ENCODE measurements at regions not wholly inside any gene's neighbourhood (a gene's known extent, or its start where the extent isn't known, plus 50 kb on each side); places are given as distances from the start of the nearest gene placed in this dataset.
"Not testable (repeated sequence)": the region's sequence is repeated elsewhere in the genome, so short reads cannot be mapped to it uniquely, and the experiment has no call there.

DNA sequence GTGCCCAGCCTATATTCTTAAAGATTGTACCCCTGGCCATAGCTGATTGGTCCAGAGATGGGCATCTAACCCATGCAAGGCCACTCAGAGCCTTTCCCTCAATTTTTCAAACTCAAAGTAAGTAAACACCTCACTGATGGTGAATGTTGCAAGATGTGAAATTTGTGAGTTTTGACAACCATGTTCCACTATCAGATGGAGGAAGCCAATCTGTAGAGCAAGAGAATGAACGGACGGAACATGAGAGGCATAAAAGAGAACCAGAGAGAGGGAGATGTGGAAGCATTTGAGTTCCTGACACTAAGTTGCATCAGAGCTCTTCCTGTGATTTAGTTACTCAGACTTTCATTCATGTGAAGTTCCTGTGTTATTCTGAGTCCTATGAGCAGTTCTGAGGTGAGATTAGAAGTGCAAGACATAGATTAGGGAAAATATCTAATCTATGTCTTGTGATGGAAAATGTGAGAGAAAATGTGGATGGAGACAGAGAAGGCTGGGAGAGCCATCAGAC, 73.3 kb downstream of the PRSS23 start:
- H3K27me3 ChIP-seq (ENCODE audit: low read depth): no peaks in the 10 kb centered on the region
- no peak overlapping the region for H3K4me3 ChIP-seq
- intact Hi-C loops (cut with micrococcal nuclease): loop anchor here (5.0 kb wide), 1 partner anchor 44 kb away; no protein-coding TSS in a partner anchor
- no peak for DNase-seq
- no peaks in the 10 kb centered on the region for H3K9me3 ChIP-seq (replicated peaks)
- no peak overlapping the region for H3K27ac ChIP-seq (replicated peaks)
- H3K36me3 ChIP-seq: no peaks in the 10 kb centered on the region
- TF ChIP-seq, protein P1, sequence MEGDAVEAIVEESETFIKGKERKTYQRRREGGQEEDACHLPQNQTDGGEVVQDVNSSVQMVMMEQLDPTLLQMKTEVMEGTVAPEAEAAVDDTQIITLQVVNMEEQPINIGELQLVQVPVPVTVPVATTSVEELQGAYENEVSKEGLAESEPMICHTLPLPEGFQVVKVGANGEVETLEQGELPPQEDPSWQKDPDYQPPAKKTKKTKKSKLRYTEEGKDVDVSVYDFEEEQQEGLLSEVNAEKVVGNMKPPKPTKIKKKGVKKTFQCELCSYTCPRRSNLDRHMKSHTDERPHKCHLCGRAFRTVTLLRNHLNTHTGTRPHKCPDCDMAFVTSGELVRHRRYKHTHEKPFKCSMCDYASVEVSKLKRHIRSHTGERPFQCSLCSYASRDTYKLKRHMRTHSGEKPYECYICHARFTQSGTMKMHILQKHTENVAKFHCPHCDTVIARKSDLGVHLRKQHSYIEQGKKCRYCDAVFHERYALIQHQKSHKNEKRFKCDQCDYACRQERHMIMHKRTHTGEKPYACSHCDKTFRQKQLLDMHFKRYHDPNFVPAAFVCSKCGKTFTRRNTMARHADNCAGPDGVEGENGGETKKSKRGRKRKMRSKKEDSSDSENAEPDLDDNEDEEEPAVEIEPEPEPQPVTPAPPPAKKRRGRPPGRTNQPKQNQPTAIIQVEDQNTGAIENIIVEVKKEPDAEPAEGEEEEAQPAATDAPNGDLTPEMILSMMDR (IDR thresholded peaks at IDR 0.05; ENCODE audit: borderline replicate concordance): no peak
- peaks cover 14% of the 10 kb centered on the region for H3K4me1 ChIP-seq

DNA sequence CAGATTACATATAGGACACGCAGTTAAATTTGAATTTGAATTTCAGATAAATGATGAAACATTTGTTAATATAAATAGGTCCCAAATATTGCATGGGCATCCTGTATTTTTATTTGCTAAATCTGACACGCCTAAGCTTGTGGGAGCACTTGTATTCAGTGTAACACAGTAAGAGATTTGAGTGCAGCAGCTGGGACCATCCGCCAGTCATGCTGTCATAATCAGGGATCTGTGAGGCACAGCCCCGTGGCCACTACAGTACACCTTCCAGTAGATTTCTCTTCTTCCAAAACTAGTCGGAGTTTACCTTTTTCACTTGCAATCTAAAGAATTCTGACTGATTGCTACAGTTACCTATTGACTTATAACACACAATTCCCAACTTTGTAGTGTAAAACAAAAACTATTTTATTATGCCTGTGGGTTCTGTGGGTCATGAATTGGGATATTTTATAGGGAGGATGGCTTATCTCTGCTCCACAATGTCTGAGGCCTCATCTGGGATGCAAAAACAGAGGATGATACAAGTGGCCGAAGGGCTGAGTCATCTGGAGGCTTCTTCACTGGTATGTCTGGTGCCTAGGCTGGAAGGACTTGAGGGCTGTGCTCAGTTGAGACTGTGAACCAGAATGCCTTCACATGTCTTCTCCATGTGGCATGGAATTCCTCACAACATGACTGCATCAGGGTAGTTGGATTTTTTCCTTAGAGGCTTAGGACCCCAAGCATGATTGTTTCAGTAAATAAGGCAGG, 74.1 kb downstream of the PRSS23 start:
- peaks cover 14% of the 10 kb centered on the region for H3K4me1 ChIP-seq
- DNase-seq: no peak
- H3K27me3 ChIP-seq (ENCODE audit: low read depth): no peaks in the 10 kb centered on the region
- TF ChIP-seq, protein P1 (IDR thresholded peaks at IDR 0.05; ENCODE audit: borderline replicate concordance): no peak
- no peak overlapping the region for H3K27ac ChIP-seq (replicated peaks)
- intact Hi-C loops (cut with micrococcal nuclease): loop anchor here (5.0 kb wide), 1 partner anchor 43 kb away; no protein-coding TSS in a partner anchor
- no peaks in the 10 kb centered on the region for H3K9me3 ChIP-seq (replicated peaks)
- H3K4me3 ChIP-seq: no peak overlapping the region
- no peaks in the 10 kb centered on the region for H3K36me3 ChIP-seq

DNA sequence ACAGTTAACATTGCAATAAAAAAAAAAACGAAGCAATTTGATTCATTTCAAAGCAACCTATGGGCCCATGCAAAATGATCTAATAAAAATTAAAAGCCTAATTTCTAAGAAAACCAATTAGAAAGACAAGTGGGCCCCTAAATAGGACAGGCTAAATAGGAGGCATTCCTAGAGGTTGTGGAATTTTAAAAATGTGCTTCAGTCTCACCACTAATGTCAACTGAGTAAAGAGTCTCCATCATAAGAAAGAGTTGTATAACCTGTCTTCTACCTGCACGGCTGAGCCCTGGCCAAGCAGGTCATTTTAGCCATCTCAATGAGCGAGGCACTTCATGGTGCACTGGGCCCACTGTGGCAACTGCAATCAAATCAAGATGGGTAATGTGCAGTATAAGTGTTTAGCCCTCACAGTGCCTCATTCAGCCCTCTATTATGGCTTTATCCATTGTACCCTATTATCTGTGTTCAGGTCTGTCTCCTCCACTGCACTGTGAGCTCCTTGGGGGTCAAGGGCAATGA, 76.4 kb downstream of the PRSS23 start:
- Histone ChIP-seq H3K27me3 (ENCODE audit: low read depth) (no peaks in the 10 kb centered on the region), H3K27ac (replicated peaks) (no peak overlapping the region), H3K36me3 (no peaks in the 10 kb centered on the region), H3K4me3 (no peak overlapping the region), H3K9me3 (replicated peaks) (no peaks in the 10 kb centered on the region), H3K4me1 (peaks cover 10% of the 10 kb centered on the region)
- TF ChIP-seq, protein P1 (IDR thresholded peaks at IDR 0.05; ENCODE audit: borderline replicate concordance): no peak
- DNase-seq: no peak
- intact Hi-C loops (cut with micrococcal nuclease): no loop called here

DNA sequence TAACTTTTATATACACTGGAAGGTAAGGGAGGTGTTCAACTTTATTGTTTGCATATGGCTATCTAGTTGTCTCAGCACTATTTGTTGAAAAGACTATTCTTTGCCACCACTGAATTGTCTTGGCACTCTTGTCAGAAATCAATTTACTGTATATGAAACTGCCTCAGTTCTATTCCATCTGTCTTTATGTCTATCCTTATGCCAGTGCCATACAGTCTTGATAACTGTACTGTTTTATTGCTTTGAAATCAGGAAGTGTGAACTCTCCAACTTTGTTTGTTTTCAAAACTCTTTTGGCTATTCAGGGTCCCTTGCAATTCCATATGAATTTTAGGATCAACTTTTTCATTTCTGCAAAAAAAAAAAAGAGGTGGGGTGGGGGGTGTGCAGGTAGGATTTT, 77.2 kb downstream of the PRSS23 start:
- H3K27ac ChIP-seq (replicated peaks): no peak overlapping the region
- no peak overlapping the region for H3K4me3 ChIP-seq
- no peak for DNase-seq
- no peaks in the 10 kb centered on the region for H3K9me3 ChIP-seq (replicated peaks)
- TF ChIP-seq, protein P1 (IDR thresholded peaks at IDR 0.05; ENCODE audit: borderline replicate concordance): no peak
- H3K36me3 ChIP-seq: no peaks in the 10 kb centered on the region
- peaks cover 3% of the 10 kb centered on the region for H3K4me1 ChIP-seq
- intact Hi-C loops (cut with micrococcal nuclease): no loop called here
- H3K27me3 ChIP-seq (ENCODE audit: low read depth): no peaks in the 10 kb centered on the region

DNA sequence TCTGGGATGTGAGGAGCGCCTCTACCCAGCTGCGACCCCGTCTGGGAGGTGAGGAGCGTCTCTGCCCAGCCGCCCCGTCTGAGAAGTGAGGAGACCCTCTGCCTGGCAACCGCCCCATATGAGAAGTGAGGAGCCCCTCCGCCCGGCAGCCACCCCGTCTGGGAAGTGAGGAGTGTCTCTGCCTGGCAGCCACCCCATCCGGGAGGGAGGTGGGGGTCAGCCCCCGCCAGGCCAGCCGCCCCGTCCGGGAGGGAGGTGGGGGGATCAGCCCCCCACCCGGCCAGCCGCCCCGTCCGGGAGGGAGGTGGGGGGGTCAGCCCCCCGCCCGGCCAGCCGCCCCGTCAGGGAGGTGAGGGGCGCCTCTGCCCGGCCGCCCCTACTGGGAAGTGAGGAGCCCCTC, 76.0 kb downstream of the FZD4 start:
- H3K4me3 ChIP-seq; H3K9me3 ChIP-seq (replicated peaks); H3K36me3 ChIP-seq; intact Hi-C loops (cut with micrococcal nuclease); H3K27ac ChIP-seq (replicated peaks); H3K27me3 ChIP-seq (ENCODE audit: low read depth); H3K4me1 ChIP-seq; DNase-seq: not testable (repeated sequence)

DNA sequence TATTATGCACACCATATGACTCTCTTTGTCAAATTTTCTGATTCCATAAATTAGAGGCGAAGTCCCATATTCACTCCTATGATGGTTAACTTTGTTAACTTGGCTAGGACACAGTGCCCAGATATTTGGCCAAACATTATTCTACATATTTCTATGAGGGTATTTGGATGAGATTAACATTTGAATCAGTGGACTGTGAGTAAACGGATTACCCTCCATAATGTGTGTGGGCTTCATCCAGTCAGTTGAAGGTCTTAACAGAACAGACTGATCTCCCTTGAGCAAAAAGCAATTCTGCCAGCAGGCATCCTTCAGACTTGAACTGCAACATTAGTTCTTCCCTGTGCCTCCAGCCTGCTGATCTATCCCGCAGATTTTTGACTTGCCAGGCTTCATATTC, 69.9 kb downstream of the FZD4 start:
- no peak overlapping the region for H3K4me3 ChIP-seq
- H3K9me3 ChIP-seq (replicated peaks): no peaks in the 10 kb centered on the region
- H3K27ac ChIP-seq (replicated peaks): no peak overlapping the region
- H3K36me3 ChIP-seq: no peaks in the 10 kb centered on the region
- H3K27me3 ChIP-seq (ENCODE audit: low read depth): no peaks in the 10 kb centered on the region
- TF ChIP-seq, protein P1 (IDR thresholded peaks at IDR 0.05; ENCODE audit: borderline replicate concordance): no peak
- intact Hi-C loops (cut with micrococcal nuclease): no loop called here
- no peak for DNase-seq
- no peaks in the 10 kb centered on the region for H3K4me1 ChIP-seq
